ENCODE measurements at regions not wholly inside any gene's neighbourhood (a gene's known extent, or its start where the extent isn't known, plus 50 kb on each side); places are given as distances from the start of the nearest gene placed in this dataset.

DNA sequence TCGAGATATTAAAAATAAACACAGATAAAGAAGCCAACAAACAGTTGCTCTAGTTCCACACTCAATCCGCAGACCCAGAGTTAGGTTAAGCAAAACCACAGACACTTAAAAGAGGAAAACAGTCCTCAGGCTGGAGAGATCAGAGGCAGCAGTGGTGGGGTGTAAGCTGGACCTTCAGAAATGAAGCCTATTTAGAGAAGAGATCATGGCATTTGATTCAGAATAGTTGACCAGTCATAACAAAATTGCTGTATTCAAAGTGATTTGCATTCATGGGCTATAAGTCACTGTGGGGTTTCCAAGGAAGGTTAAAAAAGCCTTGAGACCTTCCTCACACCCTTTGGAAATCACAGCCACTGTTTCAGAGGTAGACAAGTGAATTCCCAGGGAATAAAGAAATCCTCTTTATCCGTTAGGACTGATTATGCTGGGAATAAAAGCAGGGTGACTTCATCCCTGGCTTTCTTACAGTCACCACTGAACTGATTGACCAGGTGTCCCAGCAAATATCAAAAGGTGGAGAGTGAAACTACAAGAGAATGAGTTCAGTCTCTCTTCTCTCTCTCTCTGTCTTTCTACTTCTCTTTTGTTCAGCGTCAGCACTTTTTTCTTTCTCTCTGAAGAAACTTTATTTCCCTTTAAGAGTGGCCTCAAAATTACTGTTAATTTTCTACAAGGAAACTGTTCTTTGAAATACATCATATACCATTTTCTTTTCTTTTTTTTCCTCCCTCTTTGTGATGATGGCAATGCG is 171.8 kb upstream of the PIK3C3 start:
- no peak for DNase-seq
- ChIA-PET CTCF (no interaction called here), POLR2A (no interaction called here)
- H3K9me3 ChIP-seq: no peaks in the 10 kb centered on the region
- H3K4me3 Mint-ChIP-seq: no peak overlapping the region
- H3K36me3 Mint-ChIP-seq: no peaks in the 10 kb centered on the region
- no peaks in the 10 kb centered on the region for H3K4me1 Mint-ChIP-seq
- H3K4me1 ChIP-seq (ENCODE audit: control insufficient read depth in 1 of 2, extremely low read depth in 1 of 2, insufficient read depth in 2 of 2, low read length in 2 of 2): no peaks in the 10 kb centered on the region
- H3K27me3 ChIP-seq (replicated peaks in 1 of 2; ENCODE audit: control insufficient read depth in 2 of 2, extremely low read depth in 1 of 2, insufficient read depth in 2 of 2, low read length in 1 of 2): no peaks in the 10 kb centered on the region
- H3K27ac ChIP-seq (ENCODE audit: low read length): no peak overlapping the region
- WGBS (ENCODE audit: insufficient coverage): no CpG with 5 or more reads among the region's 5 CpGs
- H3K36me3 ChIP-seq (ENCODE audit: control insufficient read depth in 2 of 2, extremely low read depth in 1 of 2, insufficient read depth in 1 of 2, low read length in 1 of 2): no peaks in the 10 kb centered on the region
- H3K4me3 ChIP-seq (ENCODE audit: control insufficient read depth in 1 of 2, extremely low read depth in 1 of 2, low read length in 1 of 2): no peak overlapping the region
- ATAC-seq (replicated peaks in 1 of 4): no peak
- no peaks in the 10 kb centered on the region for H3K27me3 Mint-ChIP-seq
- no peak overlapping the region for H3K27ac Mint-ChIP-seq
- no peaks in the 10 kb centered on the region for H3K9me3 Mint-ChIP-seq

DNA sequence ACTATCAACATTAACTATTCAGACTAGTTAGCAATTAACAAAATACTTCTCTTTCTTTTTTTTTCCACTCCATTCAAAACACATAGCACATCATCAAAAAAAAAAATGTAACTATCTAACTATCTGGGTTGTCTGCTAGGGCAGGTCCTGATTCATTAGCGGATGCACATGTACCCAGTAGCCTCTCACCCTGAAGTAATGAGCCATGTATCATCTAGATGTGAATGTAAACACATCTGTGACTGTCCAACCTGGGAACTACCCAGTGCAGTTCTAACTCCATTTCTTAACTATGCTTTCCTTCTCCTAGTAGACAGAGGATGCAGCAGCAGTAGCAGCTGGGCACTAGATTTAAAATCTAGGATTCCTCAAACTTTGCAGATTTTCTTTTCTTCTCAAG is 183.1 kb upstream of the PIK3C3 start:
- H3K4me1 ChIP-seq (ENCODE audit: control insufficient read depth in 1 of 2, extremely low read depth in 1 of 2, insufficient read depth in 2 of 2, low read length in 2 of 2): no peaks in the 10 kb centered on the region
- DNase-seq: no peak
- no peaks in the 10 kb centered on the region for H3K36me3 ChIP-seq (ENCODE audit: control insufficient read depth in 2 of 2, extremely low read depth in 1 of 2, insufficient read depth in 1 of 2, low read length in 1 of 2)
- Mint-ChIP-seq H3K4me3 (no peak overlapping the region), H3K27ac (no peak overlapping the region), H3K9me3 (peaks cover 0 to 4% (median 3%) of the 10 kb centered on the region in 3 donors), H3K4me1 (no peaks in the 10 kb centered on the region), H3K27me3 (no peaks in the 10 kb centered on the region), H3K36me3 (no peaks in the 10 kb centered on the region)
- 100% methylated on average over 1 of the region's 1 CpG for WGBS (ENCODE audit: insufficient coverage)
- POLR2A ChIA-PET: no interaction called here
- H3K9me3 ChIP-seq: no peaks in the 10 kb centered on the region
- H3K27me3 ChIP-seq (replicated peaks in 1 of 2; ENCODE audit: control insufficient read depth in 2 of 2, extremely low read depth in 1 of 2, insufficient read depth in 2 of 2, low read length in 1 of 2): no peaks in the 10 kb centered on the region
- H3K4me3 ChIP-seq (ENCODE audit: control insufficient read depth in 1 of 2, extremely low read depth in 1 of 2, low read length in 1 of 2): no peak overlapping the region
- ATAC-seq (replicated peaks in 1 of 4): no peak
- H3K27ac ChIP-seq (ENCODE audit: low read length): no peak overlapping the region
- CTCF ChIA-PET: no interaction called here

DNA sequence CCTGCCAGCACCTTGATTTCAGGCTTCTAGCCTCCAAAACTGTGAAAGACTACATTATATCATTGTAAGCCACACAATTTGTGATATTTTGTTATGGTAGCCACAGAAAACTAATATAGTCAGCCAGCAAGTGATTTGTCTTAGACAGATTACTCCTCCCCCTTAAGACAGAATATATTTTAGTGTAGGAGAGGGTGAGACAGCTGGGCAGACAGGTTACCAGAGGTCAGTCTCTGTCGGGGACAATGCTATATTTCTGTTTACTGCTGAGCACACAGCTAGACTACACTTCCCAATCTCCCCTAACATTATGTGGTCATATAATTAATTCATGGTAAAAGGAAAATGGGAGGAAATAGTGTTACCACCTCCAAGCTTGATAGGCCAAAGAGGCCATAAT is 185.8 kb upstream of the PIK3C3 start:
- DNase-seq: no peak
- Mint-ChIP-seq H3K4me3 (no peak overlapping the region), H3K4me1 (no peaks in the 10 kb centered on the region), H3K27me3 (no peaks in the 10 kb centered on the region), H3K36me3 (no peaks in the 10 kb centered on the region), H3K9me3 (peaks cover 0 to 4% (median 3%) of the 10 kb centered on the region in 3 donors), H3K27ac (no peak overlapping the region)
- CTCF ChIA-PET: no interaction called here
- Histone ChIP-seq H3K27me3 (replicated peaks in 1 of 2; ENCODE audit: control insufficient read depth in 2 of 2, extremely low read depth in 1 of 2, insufficient read depth in 2 of 2, low read length in 1 of 2) (no peaks in the 10 kb centered on the region), H3K36me3 (ENCODE audit: control insufficient read depth in 2 of 2, extremely low read depth in 1 of 2, insufficient read depth in 1 of 2, low read length in 1 of 2) (no peaks in the 10 kb centered on the region), H3K4me1 (ENCODE audit: control insufficient read depth in 1 of 2, extremely low read depth in 1 of 2, insufficient read depth in 2 of 2, low read length in 2 of 2) (no peaks in the 10 kb centered on the region), H3K27ac (ENCODE audit: low read length) (no peak overlapping the region), H3K4me3 (ENCODE audit: control insufficient read depth in 1 of 2, extremely low read depth in 1 of 2, low read length in 1 of 2) (no peak overlapping the region), H3K9me3 (no peaks in the 10 kb centered on the region)
- ATAC-seq (replicated peaks in 1 of 4): no peak
- POLR2A ChIA-PET: no interaction called here
- no CpG with 5 or more reads among the region's 1 CpG for WGBS (ENCODE audit: insufficient coverage)

GRCh38 chr18:41768467-41768866 is 186.6 kb upstream of the PIK3C3 start:
- no peaks in the 10 kb centered on the region for H3K4me1 ChIP-seq (ENCODE audit: control insufficient read depth in 1 of 2, extremely low read depth in 1 of 2, insufficient read depth in 2 of 2, low read length in 2 of 2)
- H3K36me3 Mint-ChIP-seq: no peaks in the 10 kb centered on the region
- no peak overlapping the region for H3K4me3 Mint-ChIP-seq
- no peaks in the 10 kb centered on the region for H3K27me3 Mint-ChIP-seq
- H3K27me3 ChIP-seq (replicated peaks in 1 of 2; ENCODE audit: control insufficient read depth in 2 of 2, extremely low read depth in 1 of 2, insufficient read depth in 2 of 2, low read length in 1 of 2): no peaks in the 10 kb centered on the region
- POLR2A ChIA-PET: no interaction called here
- CTCF ChIA-PET: no interaction called here
- DNase-seq: no peak
- no CpG with 5 or more reads among the region's 2 CpGs for WGBS (ENCODE audit: insufficient coverage)
- ATAC-seq (replicated peaks in 1 of 4): no peak
- no peak overlapping the region for H3K27ac ChIP-seq (ENCODE audit: low read length)
- no peak overlapping the region for H3K27ac Mint-ChIP-seq
- H3K9me3 Mint-ChIP-seq: peaks cover 0 to 4% (median 3%) of the 10 kb centered on the region in 3 donors
- H3K4me1 Mint-ChIP-seq: no peaks in the 10 kb centered on the region
- H3K4me3 ChIP-seq (ENCODE audit: control insufficient read depth in 1 of 2, extremely low read depth in 1 of 2, low read length in 1 of 2): no peak overlapping the region
- no peaks in the 10 kb centered on the region for H3K9me3 ChIP-seq
- H3K36me3 ChIP-seq (ENCODE audit: control insufficient read depth in 2 of 2, extremely low read depth in 1 of 2, insufficient read depth in 1 of 2, low read length in 1 of 2): no peaks in the 10 kb centered on the region

DNA sequence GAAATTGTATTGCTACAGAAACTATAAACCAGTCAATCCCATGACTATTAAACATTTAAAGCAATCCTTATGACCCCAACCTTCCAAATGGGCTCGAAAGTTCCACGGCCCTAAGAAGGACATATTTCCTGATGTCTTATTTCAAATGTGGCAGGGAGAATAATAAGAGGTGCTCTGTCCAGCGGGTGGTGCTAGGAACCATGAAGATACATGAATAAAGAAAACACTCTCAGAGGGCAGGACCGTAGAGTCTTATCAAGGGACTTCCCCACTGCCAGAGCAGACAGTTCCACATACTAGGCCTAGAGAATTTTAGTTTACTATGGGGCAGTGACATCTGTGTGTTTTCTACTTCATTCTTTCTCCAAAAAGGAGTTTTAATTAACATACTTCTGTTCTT is 187.1 kb upstream of the PIK3C3 start:
- Mint-ChIP-seq H3K36me3 (no peaks in the 10 kb centered on the region), H3K27me3 (no peaks in the 10 kb centered on the region), H3K9me3 (peaks cover 0 to 4% (median 3%) of the 10 kb centered on the region in 3 donors), H3K4me1 (no peaks in the 10 kb centered on the region), H3K27ac (no peak overlapping the region), H3K4me3 (no peak overlapping the region)
- WGBS (ENCODE audit: insufficient coverage): no CpG with 5 or more reads among the region's 4 CpGs
- H3K36me3 ChIP-seq (ENCODE audit: control insufficient read depth in 2 of 2, extremely low read depth in 1 of 2, insufficient read depth in 1 of 2, low read length in 1 of 2): no peaks in the 10 kb centered on the region
- POLR2A ChIA-PET: no interaction called here
- H3K4me1 ChIP-seq (ENCODE audit: control insufficient read depth in 1 of 2, extremely low read depth in 1 of 2, insufficient read depth in 2 of 2, low read length in 2 of 2): no peaks in the 10 kb centered on the region
- no peak for DNase-seq
- CTCF ChIA-PET: no interaction called here
- no peaks in the 10 kb centered on the region for H3K27me3 ChIP-seq (replicated peaks in 1 of 2; ENCODE audit: control insufficient read depth in 2 of 2, extremely low read depth in 1 of 2, insufficient read depth in 2 of 2, low read length in 1 of 2)
- ATAC-seq (replicated peaks in 1 of 4): no peak
- no peak overlapping the region for H3K4me3 ChIP-seq (ENCODE audit: control insufficient read depth in 1 of 2, extremely low read depth in 1 of 2, low read length in 1 of 2)
- H3K9me3 ChIP-seq: no peaks in the 10 kb centered on the region
- no peak overlapping the region for H3K27ac ChIP-seq (ENCODE audit: low read length)

- no peak for DNase-seq
- ATAC-seq (replicated peaks in 1 of 4): no peak
- CTCF ChIA-PET: no interaction called here
Observed at GRCh38 chr18:41765460-41765859, 189.6 kb upstream of the PIK3C3 start.

GRCh38 chr18:41763361-41763760 is 191.7 kb upstream of the PIK3C3 start:
- peaks cover 0 to 3% (median 0%) of the 10 kb centered on the region in 3 donors for H3K9me3 Mint-ChIP-seq
- H3K27ac ChIP-seq (ENCODE audit: low read length): no peak overlapping the region
- no peaks in the 10 kb centered on the region for H3K27me3 Mint-ChIP-seq
- CTCF ChIA-PET: no interaction called here
- H3K4me1 ChIP-seq (ENCODE audit: control insufficient read depth in 1 of 2, extremely low read depth in 1 of 2, insufficient read depth in 2 of 2, low read length in 2 of 2): no peaks in the 10 kb centered on the region
- POLR2A ChIA-PET: no interaction called here
- DNase-seq (no peak), ATAC-seq (replicated peaks in 1 of 4) (no peak)
- H3K4me3 ChIP-seq (ENCODE audit: control insufficient read depth in 1 of 2, extremely low read depth in 1 of 2, low read length in 1 of 2): no peak overlapping the region
- H3K27ac Mint-ChIP-seq: no peak overlapping the region
- no peaks in the 10 kb centered on the region for H3K27me3 ChIP-seq (replicated peaks in 1 of 2; ENCODE audit: control insufficient read depth in 2 of 2, extremely low read depth in 1 of 2, insufficient read depth in 2 of 2, low read length in 1 of 2)
- H3K36me3 Mint-ChIP-seq: no peaks in the 10 kb centered on the region
- H3K9me3 ChIP-seq: no peaks in the 10 kb centered on the region
- no CpG with 5 or more reads among the region's 1 CpG for WGBS (ENCODE audit: insufficient coverage)
- no peaks in the 10 kb centered on the region for H3K4me1 Mint-ChIP-seq
- no peaks in the 10 kb centered on the region for H3K36me3 ChIP-seq (ENCODE audit: control insufficient read depth in 2 of 2, extremely low read depth in 1 of 2, insufficient read depth in 1 of 2, low read length in 1 of 2)
- no peak overlapping the region for H3K4me3 Mint-ChIP-seq

More at GRCh38 chr18:41765460-41765859, 189.6 kb upstream of the PIK3C3 start:
- Histone ChIP-seq H3K4me1 (ENCODE audit: control insufficient read depth in 1 of 2, extremely low read depth in 1 of 2, insufficient read depth in 2 of 2, low read length in 2 of 2) (no peaks in the 10 kb centered on the region), H3K27ac (ENCODE audit: low read length) (no peak overlapping the region), H3K27me3 (replicated peaks in 1 of 2; ENCODE audit: control insufficient read depth in 2 of 2, extremely low read depth in 1 of 2, insufficient read depth in 2 of 2, low read length in 1 of 2) (no peaks in the 10 kb centered on the region), H3K9me3 (no peaks in the 10 kb centered on the region), H3K36me3 (ENCODE audit: control insufficient read depth in 2 of 2, extremely low read depth in 1 of 2, insufficient read depth in 1 of 2, low read length in 1 of 2) (no peaks in the 10 kb centered on the region), H3K4me3 (ENCODE audit: control insufficient read depth in 1 of 2, extremely low read depth in 1 of 2, low read length in 1 of 2) (no peak overlapping the region)
- Mint-ChIP-seq H3K4me3 (no peak overlapping the region), H3K36me3 (no peaks in the 10 kb centered on the region), H3K27me3 (no peaks in the 10 kb centered on the region), H3K9me3 (peaks cover 0 to 3% (median 3%) of the 10 kb centered on the region in 3 donors), H3K27ac (no peak overlapping the region), H3K4me1 (no peaks in the 10 kb centered on the region)
- POLR2A ChIA-PET: no interaction called here
- WGBS (ENCODE audit: insufficient coverage): no CpG with 5 or more reads among the region's 3 CpGs

All from T-cell (primary cell).